ENCODE measurements at regions not wholly inside any gene's neighbourhood (a gene's known extent, or its start where the extent isn't known, plus 50 kb on each side); places are given as distances from the start of the nearest gene placed in this dataset.
A peak's percentile ranks its signal among the peaks of the same experiment; 100 is the strongest.

DNA sequence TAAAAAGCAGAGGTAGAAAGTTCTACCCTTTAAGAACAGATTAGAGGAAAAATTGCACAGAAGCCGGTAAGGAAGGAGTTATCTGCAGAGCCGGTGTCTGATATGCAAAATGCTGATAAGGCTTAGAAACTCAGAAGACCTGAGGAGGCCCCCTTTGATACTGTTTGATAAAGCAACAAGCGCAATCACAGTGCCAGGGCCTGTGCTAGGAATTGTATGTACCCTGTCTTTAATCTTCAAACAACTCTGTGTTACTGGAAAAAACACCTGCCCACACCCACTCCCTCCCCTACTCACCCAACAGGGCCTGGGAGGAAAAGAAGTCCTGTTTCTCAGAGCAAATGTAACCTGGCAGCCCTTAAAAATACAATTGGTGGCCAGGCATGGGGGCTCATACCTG, 112.7 kb upstream of the FUT8 start:
- H3K4me3 Mint-ChIP-seq, result no peak overlapping the region
- H3K27ac ChIP-seq (ENCODE audit: low read depth), result no peak overlapping the region
- H3K36me3 Mint-ChIP-seq (ENCODE audit: low read depth), result no peaks in the 10 kb centered on the region
- no peak overlapping the region for H3K4me3 ChIP-seq
- no peaks in the 10 kb centered on the region for H3F3A ChIP-seq (replicated peaks; ENCODE audit: low read depth)
- H3K27me3 Mint-ChIP-seq (ENCODE audit: insufficient read depth, low read depth, poor library complexity), result peaks cover 6% of the 10 kb centered on the region
- H3K27ac Mint-ChIP-seq, result no peak overlapping the region
- TF ChIP-seq ZNF114 (CRISPR knock-in tag; IDR thresholded peaks at IDR 0.05) (no peak), ZNF331 (CRISPR knock-in tag; IDR thresholded peaks at IDR 0.05; ENCODE audit: low read depth) (no peak), NANOG (IDR thresholded peaks at IDR 0.05; ENCODE audit: borderline replicate concordance) (no peak), REST (IDR thresholded peaks at IDR 0.05; ENCODE audit: unreplicated experiment) (no peak), CTCF (conservative IDR thresholded peaks at IDR 0.05; ENCODE audit: low read depth in 2 of 2) (no peak), EZH2 (IDR thresholded peaks at IDR 0.05; ENCODE audit: low read depth, unreplicated experiment) (no peak), EZH2phosphoT487 (IDR thresholded peaks at IDR 0.05; ENCODE audit: unreplicated experiment) (no peak), ETS1 (IDR thresholded peaks at IDR 0.05) (no peak)
- H3K27me3 ChIP-seq (ENCODE audit: insufficient read depth), result no peaks in the 10 kb centered on the region
- H3K36me3 ChIP-seq (ENCODE audit: insufficient read depth), result no peaks in the 10 kb centered on the region
- ATAC-seq (no peak), DNase-seq (ENCODE audit: low spot score) (no peak)
- no peaks in the 10 kb centered on the region for H3K9me2 ChIP-seq (ENCODE audit: insufficient read depth)
- no peak overlapping the region for H2AFZ ChIP-seq
- H4K20me1 ChIP-seq (replicated peaks; ENCODE audit: insufficient read depth), result no peaks in the 10 kb centered on the region
- H3K4me2 ChIP-seq, result no peak overlapping the region
- H3K4me1 ChIP-seq (ENCODE audit: insufficient read depth), result peaks cover 12% of the 10 kb centered on the region; the same call in 1 of the 2 replicates
- no peaks in the 10 kb centered on the region for H3K9me3 Mint-ChIP-seq
- H3K79me2 ChIP-seq (replicated peaks; ENCODE audit: insufficient read depth), result no peaks in the 10 kb centered on the region
- H3K4me1 Mint-ChIP-seq, result peaks cover 19% of the 10 kb centered on the region

- Mint-ChIP-seq H3K9me3 (no peaks in the 10 kb centered on the region), H3K27ac (no peak overlapping the region), H3K4me3 (no peak overlapping the region), H3K36me3 (ENCODE audit: low read depth) (no peaks in the 10 kb centered on the region), H3K4me1 (peaks cover 19% of the 10 kb centered on the region), H3K27me3 (ENCODE audit: insufficient read depth, low read depth, poor library complexity) (peaks cover 6% of the 10 kb centered on the region)
- no peaks in the 10 kb centered on the region for H4K20me1 ChIP-seq (replicated peaks; ENCODE audit: insufficient read depth)
- no peaks in the 10 kb centered on the region for H3K79me2 ChIP-seq (replicated peaks; ENCODE audit: insufficient read depth)
- TF ChIP-seq NANOG (IDR thresholded peaks at IDR 0.05; ENCODE audit: borderline replicate concordance), result no peak
- no peak for TF ChIP-seq STAT1 (IDR thresholded peaks at IDR 0.05; ENCODE audit: unreplicated experiment)
- no peak for TF ChIP-seq EZH2 (IDR thresholded peaks at IDR 0.05; ENCODE audit: low read depth, unreplicated experiment)
- no peak for TF ChIP-seq ZNF331 (CRISPR knock-in tag; IDR thresholded peaks at IDR 0.05; ENCODE audit: low read depth)
- no peak for TF ChIP-seq CTCF (conservative IDR thresholded peaks at IDR 0.05; ENCODE audit: low read depth in 2 of 2)
- TF ChIP-seq JUNB (IDR thresholded peaks at IDR 0.05; ENCODE audit: unreplicated experiment), result no peak
- TF ChIP-seq ZNF114 (CRISPR knock-in tag; IDR thresholded peaks at IDR 0.05), result no peak
- TF ChIP-seq EZH2phosphoT487 (IDR thresholded peaks at IDR 0.05; ENCODE audit: unreplicated experiment), result no peak
- TF ChIP-seq ETS1 (IDR thresholded peaks at IDR 0.05), result no peak
- no peaks in the 10 kb centered on the region for H3K9me2 ChIP-seq (ENCODE audit: insufficient read depth)
- H3K4me1 ChIP-seq (ENCODE audit: insufficient read depth), result peaks cover 12% of the 10 kb centered on the region; the same call in 1 of the 2 replicates
- no peak overlapping the region for H3K4me3 ChIP-seq
- H3K36me3 ChIP-seq (ENCODE audit: insufficient read depth), result no peaks in the 10 kb centered on the region
- no peaks in the 10 kb centered on the region for H3F3A ChIP-seq (replicated peaks; ENCODE audit: low read depth)
- no peak overlapping the region for H3K27ac ChIP-seq (ENCODE audit: low read depth)
- DNase-seq (ENCODE audit: low spot score), result no peak
- no peaks in the 10 kb centered on the region for H3K27me3 ChIP-seq (ENCODE audit: insufficient read depth)
- ATAC-seq, result peak; percentile 57
- no peak overlapping the region for H3K4me2 ChIP-seq
- no peak overlapping the region for H2AFZ ChIP-seq
Measured at GRCh38 chr14:65301862-65302539, 110.5 kb upstream of the FUT8 start.

Data from GM23338 (cell line).